H1 (cell line): ENCODE measurements at regions not wholly inside any gene's neighbourhood (a gene's known extent, or its start where the extent isn't known, plus 50 kb on each side); places are given as distances from the start of the nearest gene placed in this dataset.

Experiments
- BRCA1 ChIP-seq: IDR thresholded peaks from 2 replicates; pipeline ENCODE4 v1.6.1; 2012; ENCODE audit warnings: low read depth, low read length, improper control_type of control experiment
- CREB1 ChIP-seq: IDR thresholded peaks from 2 replicates; pipeline ENCODE4 v1.6.1; 2012; ENCODE audit warnings: inconsistent platforms
- EGR1 ChIP-seq: IDR thresholded peaks from 2 replicates; pipeline ENCODE4 v1.6.1; 2011; ENCODE audit warnings: low read depth, low read length, borderline replicate concordance
- POLR2AphosphoS5 ChIP-seq: IDR thresholded peaks from 2 replicates; pipeline ENCODE4 v1.6.1; 2011; ENCODE audit warnings: low read depth, low read length
- RAD21 ChIP-seq, 2 experiments: IDR thresholded peaks in 1 of 2; conservative IDR thresholded peaks in 1 of 2; 2 replicates each; pipeline ENCODE4 v1.6.1; 2011; ENCODE audit warnings: low read depth in 2 of 2, low read length in 2 of 2, improper control_type of control experiment in 1 of 2, inconsistent platforms in 1 of 2, mild to moderate bottlenecking in 1 of 2, moderate library complexity in 1 of 2
- RBBP5 ChIP-seq: IDR thresholded peaks from 2 replicates; pipeline ENCODE4 v1.7.1; 2012; ENCODE audit warnings: low read depth, mild to moderate bottlenecking, inconsistent platforms, low read length, moderate library complexity, borderline replicate concordance
- SIRT6 ChIP-seq: IDR thresholded peaks from one replicate; pipeline ENCODE4 v1.7.1; 2012; ENCODE audit warnings: low read length, inconsistent platforms
- SIX5 ChIP-seq: IDR thresholded peaks from 2 replicates; pipeline ENCODE4 v1.6.1; 2011; ENCODE audit warnings: mild to moderate bottlenecking, low read depth, low read length
- SRF ChIP-seq: IDR thresholded peaks from 2 replicates; pipeline ENCODE4 v1.6.1; 2011; ENCODE audit warnings: mild to moderate bottlenecking, low read depth, low read length, moderate library complexity
- TEAD4 ChIP-seq: IDR thresholded peaks from 2 replicates; pipeline ENCODE4 v1.6.1; 2012; ENCODE audit warnings: low read depth, low read length, inconsistent platforms, mixed read lengths
- TF ChIP-seq, protein P1 (sequence below): IDR thresholded peaks from 2 replicates; pipeline ENCODE4 v1.6.1; 2011; ENCODE audit warnings: low read depth, mild to moderate bottlenecking, low read length; ENCODE audit not compliant: insufficient read depth
- TF ChIP-seq, protein P2 (sequence below): fragments of 300-600 bp; sonication (generic); IDR thresholded peaks from 2 replicates; pipeline ENCODE4 v1.7.1; 2012; ENCODE audit warnings: low read length, moderate library complexity, mild to moderate bottlenecking, inconsistent platforms; ENCODE audit not compliant: insufficient replicate concordance

DNA sequence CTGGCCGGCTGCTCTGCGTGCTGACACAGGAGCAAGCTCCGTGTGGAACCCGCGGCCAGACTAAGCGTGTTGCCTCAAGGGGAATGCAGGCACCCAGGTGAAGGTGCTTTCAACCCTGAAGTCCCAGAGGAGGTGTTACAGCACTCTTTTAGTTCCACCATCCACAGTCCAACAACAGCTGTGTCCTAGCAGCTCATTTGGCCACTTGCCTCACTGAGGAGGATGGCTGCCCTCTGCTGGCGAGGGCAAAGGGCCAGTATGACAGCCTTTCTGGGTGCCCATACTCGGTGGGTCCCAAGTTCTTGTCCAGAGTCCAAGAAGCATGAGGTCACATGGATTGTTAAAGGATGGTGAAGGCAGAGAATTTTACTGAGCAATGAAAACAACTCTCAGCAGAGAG is 87.8 kb downstream of the C3orf85 start (continued):
- TF ChIP-seq TEAD4 = 0 out of 2 replicates have a peak, but pooled peaks have one; percentile 4
- no peak for TF ChIP-seq CREB1
- TF ChIP-seq SIX5 = no peak
- no peak for TF ChIP-seq POLR2AphosphoS5
- TF ChIP-seq SRF = no peak
- no peak for TF ChIP-seq SIRT6
- no peak for TF ChIP-seq RBBP5
- TF ChIP-seq RAD21 (IDR thresholded peaks at IDR 0.05 in 1 of 2, conservative IDR thresholded peaks at IDR 0.05 in 1 of 2; ENCODE audit: low read depth in 2 of 2, low read length in 2 of 2) = peak; percentile 83 to 87
- TF ChIP-seq, protein P1, sequence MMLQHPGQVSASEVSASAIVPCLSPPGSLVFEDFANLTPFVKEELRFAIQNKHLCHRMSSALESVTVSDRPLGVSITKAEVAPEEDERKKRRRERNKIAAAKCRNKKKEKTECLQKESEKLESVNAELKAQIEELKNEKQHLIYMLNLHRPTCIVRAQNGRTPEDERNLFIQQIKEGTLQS = no peak
- TF ChIP-seq BRCA1 = no peak
- TF ChIP-seq EGR1 = no peak
- TF ChIP-seq, protein P2, sequence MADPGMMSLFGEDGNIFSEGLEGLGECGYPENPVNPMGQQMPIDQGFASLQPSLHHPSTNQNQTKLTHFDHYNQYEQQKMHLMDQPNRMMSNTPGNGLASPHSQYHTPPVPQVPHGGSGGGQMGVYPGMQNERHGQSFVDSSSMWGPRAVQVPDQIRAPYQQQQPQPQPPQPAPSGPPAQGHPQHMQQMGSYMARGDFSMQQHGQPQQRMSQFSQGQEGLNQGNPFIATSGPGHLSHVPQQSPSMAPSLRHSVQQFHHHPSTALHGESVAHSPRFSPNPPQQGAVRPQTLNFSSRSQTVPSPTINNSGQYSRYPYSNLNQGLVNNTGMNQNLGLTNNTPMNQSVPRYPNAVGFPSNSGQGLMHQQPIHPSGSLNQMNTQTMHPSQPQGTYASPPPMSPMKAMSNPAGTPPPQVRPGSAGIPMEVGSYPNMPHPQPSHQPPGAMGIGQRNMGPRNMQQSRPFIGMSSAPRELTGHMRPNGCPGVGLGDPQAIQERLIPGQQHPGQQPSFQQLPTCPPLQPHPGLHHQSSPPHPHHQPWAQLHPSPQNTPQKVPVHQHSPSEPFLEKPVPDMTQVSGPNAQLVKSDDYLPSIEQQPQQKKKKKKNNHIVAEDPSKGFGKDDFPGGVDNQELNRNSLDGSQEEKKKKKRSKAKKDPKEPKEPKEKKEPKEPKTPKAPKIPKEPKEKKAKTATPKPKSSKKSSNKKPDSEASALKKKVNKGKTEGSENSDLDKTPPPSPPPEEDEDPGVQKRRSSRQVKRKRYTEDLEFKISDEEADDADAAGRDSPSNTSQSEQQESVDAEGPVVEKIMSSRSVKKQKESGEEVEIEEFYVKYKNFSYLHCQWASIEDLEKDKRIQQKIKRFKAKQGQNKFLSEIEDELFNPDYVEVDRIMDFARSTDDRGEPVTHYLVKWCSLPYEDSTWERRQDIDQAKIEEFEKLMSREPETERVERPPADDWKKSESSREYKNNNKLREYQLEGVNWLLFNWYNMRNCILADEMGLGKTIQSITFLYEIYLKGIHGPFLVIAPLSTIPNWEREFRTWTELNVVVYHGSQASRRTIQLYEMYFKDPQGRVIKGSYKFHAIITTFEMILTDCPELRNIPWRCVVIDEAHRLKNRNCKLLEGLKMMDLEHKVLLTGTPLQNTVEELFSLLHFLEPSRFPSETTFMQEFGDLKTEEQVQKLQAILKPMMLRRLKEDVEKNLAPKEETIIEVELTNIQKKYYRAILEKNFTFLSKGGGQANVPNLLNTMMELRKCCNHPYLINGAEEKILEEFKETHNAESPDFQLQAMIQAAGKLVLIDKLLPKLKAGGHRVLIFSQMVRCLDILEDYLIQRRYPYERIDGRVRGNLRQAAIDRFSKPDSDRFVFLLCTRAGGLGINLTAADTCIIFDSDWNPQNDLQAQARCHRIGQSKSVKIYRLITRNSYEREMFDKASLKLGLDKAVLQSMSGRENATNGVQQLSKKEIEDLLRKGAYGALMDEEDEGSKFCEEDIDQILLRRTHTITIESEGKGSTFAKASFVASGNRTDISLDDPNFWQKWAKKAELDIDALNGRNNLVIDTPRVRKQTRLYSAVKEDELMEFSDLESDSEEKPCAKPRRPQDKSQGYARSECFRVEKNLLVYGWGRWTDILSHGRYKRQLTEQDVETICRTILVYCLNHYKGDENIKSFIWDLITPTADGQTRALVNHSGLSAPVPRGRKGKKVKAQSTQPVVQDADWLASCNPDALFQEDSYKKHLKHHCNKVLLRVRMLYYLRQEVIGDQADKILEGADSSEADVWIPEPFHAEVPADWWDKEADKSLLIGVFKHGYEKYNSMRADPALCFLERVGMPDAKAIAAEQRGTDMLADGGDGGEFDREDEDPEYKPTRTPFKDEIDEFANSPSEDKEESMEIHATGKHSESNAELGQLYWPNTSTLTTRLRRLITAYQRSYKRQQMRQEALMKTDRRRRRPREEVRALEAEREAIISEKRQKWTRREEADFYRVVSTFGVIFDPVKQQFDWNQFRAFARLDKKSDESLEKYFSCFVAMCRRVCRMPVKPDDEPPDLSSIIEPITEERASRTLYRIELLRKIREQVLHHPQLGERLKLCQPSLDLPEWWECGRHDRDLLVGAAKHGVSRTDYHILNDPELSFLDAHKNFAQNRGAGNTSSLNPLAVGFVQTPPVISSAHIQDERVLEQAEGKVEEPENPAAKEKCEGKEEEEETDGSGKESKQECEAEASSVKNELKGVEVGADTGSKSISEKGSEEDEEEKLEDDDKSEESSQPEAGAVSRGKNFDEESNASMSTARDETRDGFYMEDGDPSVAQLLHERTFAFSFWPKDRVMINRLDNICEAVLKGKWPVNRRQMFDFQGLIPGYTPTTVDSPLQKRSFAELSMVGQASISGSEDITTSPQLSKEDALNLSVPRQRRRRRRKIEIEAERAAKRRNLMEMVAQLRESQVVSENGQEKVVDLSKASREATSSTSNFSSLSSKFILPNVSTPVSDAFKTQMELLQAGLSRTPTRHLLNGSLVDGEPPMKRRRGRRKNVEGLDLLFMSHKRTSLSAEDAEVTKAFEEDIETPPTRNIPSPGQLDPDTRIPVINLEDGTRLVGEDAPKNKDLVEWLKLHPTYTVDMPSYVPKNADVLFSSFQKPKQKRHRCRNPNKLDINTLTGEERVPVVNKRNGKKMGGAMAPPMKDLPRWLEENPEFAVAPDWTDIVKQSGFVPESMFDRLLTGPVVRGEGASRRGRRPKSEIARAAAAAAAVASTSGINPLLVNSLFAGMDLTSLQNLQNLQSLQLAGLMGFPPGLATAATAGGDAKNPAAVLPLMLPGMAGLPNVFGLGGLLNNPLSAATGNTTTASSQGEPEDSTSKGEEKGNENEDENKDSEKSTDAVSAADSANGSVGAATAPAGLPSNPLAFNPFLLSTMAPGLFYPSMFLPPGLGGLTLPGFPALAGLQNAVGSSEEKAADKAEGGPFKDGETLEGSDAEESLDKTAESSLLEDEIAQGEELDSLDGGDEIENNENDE = no peak
